ENCODE measurements at regions not wholly inside any gene's neighbourhood (a gene's known extent, or its start where the extent isn't known, plus 50 kb on each side); places are given as distances from the start of the nearest gene placed in this dataset.

GRCh38 chr3:178258121-178258520 is 278.1 kb upstream of the KCNMB2 start:
- Histone ChIP-seq H3K4me1 (ENCODE audit: insufficient read depth, low read length) (no peaks in the 10 kb centered on the region), H3K27me3 (ENCODE audit: insufficient read depth, low read length) (no peaks in the 10 kb centered on the region), H3K27ac (ENCODE audit: low read length) (no peak overlapping the region), H3K36me3 (ENCODE audit: insufficient read depth, low read depth, low read length) (no peaks in the 10 kb centered on the region), H3K9ac (ENCODE audit: low read depth, low read length) (no peak overlapping the region), H3K4me3 (ENCODE audit: low read length) (no peak overlapping the region), H3K9me3 (ENCODE audit: insufficient read depth, low read depth, low read length) (no peaks in the 10 kb centered on the region)

- Histone ChIP-seq H3K4me3 (ENCODE audit: low read length) (no peak overlapping the region), H3K4me1 (ENCODE audit: insufficient read depth, low read length) (no peaks in the 10 kb centered on the region), H3K9ac (ENCODE audit: low read depth, low read length) (no peak overlapping the region), H3K9me3 (ENCODE audit: insufficient read depth, low read depth, low read length) (no peaks in the 10 kb centered on the region), H3K27ac (ENCODE audit: low read length) (no peak overlapping the region), H3K36me3 (ENCODE audit: insufficient read depth, low read depth, low read length) (no peaks in the 10 kb centered on the region), H3K27me3 (ENCODE audit: insufficient read depth, low read length) (no peaks in the 10 kb centered on the region)
Measured at GRCh38 chr3:178259703-178260102, 276.5 kb upstream of the KCNMB2 start.

- Histone ChIP-seq H3K9me3 (ENCODE audit: insufficient read depth, low read depth, low read length) (no peaks in the 10 kb centered on the region), H3K27me3 (ENCODE audit: insufficient read depth, low read length) (no peaks in the 10 kb centered on the region), H3K27ac (ENCODE audit: low read length) (no peak overlapping the region), H3K9ac (ENCODE audit: low read depth, low read length) (no peak overlapping the region), H3K4me1 (ENCODE audit: insufficient read depth, low read length) (no peaks in the 10 kb centered on the region), H3K4me3 (ENCODE audit: low read length) (no peak overlapping the region), H3K36me3 (ENCODE audit: insufficient read depth, low read depth, low read length) (no peaks in the 10 kb centered on the region)
Measured at GRCh38 chr3:178260887-178261565, 275.2 kb upstream of the KCNMB2 start.

GRCh38 chr3:178263236-178263916 is 272.9 kb upstream of the KCNMB2 start:
- H3K27me3 ChIP-seq (ENCODE audit: insufficient read depth, low read length): no peaks in the 10 kb centered on the region
- peaks cover 6% of the 10 kb centered on the region; the same call in 1 of the 2 replicates for H3K4me1 ChIP-seq (ENCODE audit: insufficient read depth, low read length)
- H3K36me3 ChIP-seq (ENCODE audit: insufficient read depth, low read depth, low read length): no peaks in the 10 kb centered on the region
- H3K4me3 ChIP-seq (ENCODE audit: low read length): no peak overlapping the region
- H3K27ac ChIP-seq (ENCODE audit: low read length): no peak overlapping the region
- no peaks in the 10 kb centered on the region for H3K9me3 ChIP-seq (ENCODE audit: insufficient read depth, low read depth, low read length)
- no peak overlapping the region for H3K9ac ChIP-seq (ENCODE audit: low read depth, low read length)

GRCh38 chr3:178267158-178267844 is 268.9 kb upstream of the KCNMB2 start:
- H3K4me1 ChIP-seq (ENCODE audit: insufficient read depth, low read length): peaks cover 6% of the 10 kb centered on the region; the same call in 1 of the 2 replicates
- no peaks in the 10 kb centered on the region for H3K27me3 ChIP-seq (ENCODE audit: insufficient read depth, low read length)
- no peaks in the 10 kb centered on the region for H3K36me3 ChIP-seq (ENCODE audit: insufficient read depth, low read depth, low read length)
- H3K27ac ChIP-seq (ENCODE audit: low read length): no peak overlapping the region
- H3K9ac ChIP-seq (ENCODE audit: low read depth, low read length): no peak overlapping the region
- no peaks in the 10 kb centered on the region for H3K9me3 ChIP-seq (ENCODE audit: insufficient read depth, low read depth, low read length)
- H3K4me3 ChIP-seq (ENCODE audit: low read length): no peak overlapping the region

GRCh38 chr3:178270838-178271237 is 265.4 kb upstream of the KCNMB2 start:
- Histone ChIP-seq H3K27ac (ENCODE audit: low read length) (no peak overlapping the region), H3K4me3 (ENCODE audit: low read length) (no peak overlapping the region), H3K36me3 (ENCODE audit: insufficient read depth, low read depth, low read length) (no peaks in the 10 kb centered on the region), H3K27me3 (ENCODE audit: insufficient read depth, low read length) (no peaks in the 10 kb centered on the region), H3K4me1 (ENCODE audit: insufficient read depth, low read length) (peaks cover 6% of the 10 kb centered on the region; the same call in 1 of the 2 replicates), H3K9me3 (ENCODE audit: insufficient read depth, low read depth, low read length) (no peaks in the 10 kb centered on the region), H3K9ac (ENCODE audit: low read depth, low read length) (no peak overlapping the region)

- Histone ChIP-seq H3K9me3 (ENCODE audit: insufficient read depth, low read depth, low read length) (no peaks in the 10 kb centered on the region), H3K4me1 (ENCODE audit: insufficient read depth, low read length) (peaks cover 6% of the 10 kb centered on the region; the same call in 1 of the 2 replicates), H3K36me3 (ENCODE audit: insufficient read depth, low read depth, low read length) (no peaks in the 10 kb centered on the region), H3K27me3 (ENCODE audit: insufficient read depth, low read length) (no peaks in the 10 kb centered on the region), H3K9ac (ENCODE audit: low read depth, low read length) (no peak overlapping the region), H3K27ac (ENCODE audit: low read length) (no peak overlapping the region), H3K4me3 (ENCODE audit: low read length) (no peak overlapping the region)
Measured at GRCh38 chr3:178271740-178272387, 264.4 kb upstream of the KCNMB2 start.

GRCh38 chr3:178272841-178273240 is 263.4 kb upstream of the KCNMB2 start:
- no peaks in the 10 kb centered on the region for H3K27me3 ChIP-seq (ENCODE audit: insufficient read depth, low read length)
- no peak overlapping the region for H3K9ac ChIP-seq (ENCODE audit: low read depth, low read length)
- no peak overlapping the region for H3K27ac ChIP-seq (ENCODE audit: low read length)
- no peaks in the 10 kb centered on the region for H3K36me3 ChIP-seq (ENCODE audit: insufficient read depth, low read depth, low read length)
- H3K4me1 ChIP-seq (ENCODE audit: insufficient read depth, low read length): no peaks in the 10 kb centered on the region
- H3K9me3 ChIP-seq (ENCODE audit: insufficient read depth, low read depth, low read length): no peaks in the 10 kb centered on the region
- H3K4me3 ChIP-seq (ENCODE audit: low read length): no peak overlapping the region

- H3K9ac ChIP-seq (ENCODE audit: low read depth, low read length): no peak overlapping the region
Measured at GRCh38 chr3:178274711-178275110, 261.5 kb upstream of the KCNMB2 start.

GRCh38 chr3:178275311-178275710 is 260.9 kb upstream of the KCNMB2 start:
- Histone ChIP-seq H3K4me3 (ENCODE audit: low read length) (no peak overlapping the region), H3K4me1 (ENCODE audit: insufficient read depth, low read length) (no peaks in the 10 kb centered on the region), H3K27me3 (ENCODE audit: insufficient read depth, low read length) (no peaks in the 10 kb centered on the region), H3K9ac (ENCODE audit: low read depth, low read length) (no peak overlapping the region), H3K9me3 (ENCODE audit: insufficient read depth, low read depth, low read length) (no peaks in the 10 kb centered on the region), H3K27ac (ENCODE audit: low read length) (no peak overlapping the region), H3K36me3 (ENCODE audit: insufficient read depth, low read depth, low read length) (no peaks in the 10 kb centered on the region)

More at GRCh38 chr3:178274711-178275110, 261.5 kb upstream of the KCNMB2 start:
- no peaks in the 10 kb centered on the region for H3K27me3 ChIP-seq (ENCODE audit: insufficient read depth, low read length)
- H3K36me3 ChIP-seq (ENCODE audit: insufficient read depth, low read depth, low read length): no peaks in the 10 kb centered on the region
- H3K9me3 ChIP-seq (ENCODE audit: insufficient read depth, low read depth, low read length): no peaks in the 10 kb centered on the region
- H3K4me3 ChIP-seq (ENCODE audit: low read length): no peak overlapping the region
- H3K27ac ChIP-seq (ENCODE audit: low read length): no peak overlapping the region
- no peaks in the 10 kb centered on the region for H3K4me1 ChIP-seq (ENCODE audit: insufficient read depth, low read length)

- no peaks in the 10 kb centered on the region for H3K36me3 ChIP-seq (ENCODE audit: insufficient read depth, low read depth, low read length)
- H3K4me1 ChIP-seq (ENCODE audit: insufficient read depth, low read length): no peaks in the 10 kb centered on the region
- H3K9me3 ChIP-seq (ENCODE audit: insufficient read depth, low read depth, low read length): no peaks in the 10 kb centered on the region
- H3K27ac ChIP-seq (ENCODE audit: low read length): no peak overlapping the region
- no peaks in the 10 kb centered on the region for H3K27me3 ChIP-seq (ENCODE audit: insufficient read depth, low read length)
- no peak overlapping the region for H3K4me3 ChIP-seq (ENCODE audit: low read length)
- H3K9ac ChIP-seq (ENCODE audit: low read depth, low read length): no peak overlapping the region
Measured at GRCh38 chr3:178275793-178276192, 260.4 kb upstream of the KCNMB2 start.
